ENCODE measurements at regions not wholly inside any gene's neighbourhood (a gene's known extent, or its start where the extent isn't known, plus 50 kb on each side); places are given as distances from the start of the nearest gene placed in this dataset.

DNA sequence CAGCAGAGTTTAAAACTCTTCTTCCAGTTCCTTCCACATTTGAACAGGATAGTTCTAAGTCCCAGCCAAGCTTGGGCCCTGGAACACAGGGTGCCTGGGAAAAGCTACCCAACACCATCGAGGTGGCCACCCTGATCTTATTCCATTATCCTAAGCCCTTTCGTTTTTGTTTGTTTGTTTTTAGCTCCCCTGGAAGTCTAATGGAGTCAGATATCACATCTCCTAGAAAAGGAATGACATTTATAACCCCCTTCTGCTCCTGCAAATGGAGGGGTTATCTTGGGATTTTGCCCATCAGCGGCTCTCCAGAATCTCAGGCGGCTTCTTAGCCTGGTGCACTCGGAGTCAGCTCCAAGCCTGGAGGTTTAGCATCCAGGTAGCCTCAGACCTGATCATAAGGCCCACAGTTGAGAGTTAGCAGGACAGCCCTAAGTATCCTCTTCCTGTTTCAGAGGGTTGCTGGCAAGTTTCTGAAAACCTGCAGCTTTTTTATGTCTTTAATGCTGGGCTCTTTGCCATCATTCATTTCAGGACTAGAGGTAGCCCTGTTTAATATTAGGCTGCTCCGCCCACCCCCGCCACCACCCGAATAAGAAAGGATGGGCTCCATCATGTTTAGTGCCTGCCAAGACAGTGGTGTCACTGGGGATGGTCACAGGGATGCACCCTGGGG is 230.0 kb upstream of the LNX1 start:
- Histone ChIP-seq H3K36me3 (ENCODE audit: control insufficient read depth, insufficient read depth, low read length) (no peaks in the 10 kb centered on the region), H3K27me3 (ENCODE audit: control insufficient read depth, insufficient read depth, low read length) (no peaks in the 10 kb centered on the region), H3K4me3 (ENCODE audit: low read depth, low read length) (no peak overlapping the region)
- TF ChIP-seq CTCF (IDR thresholded peaks at IDR 0.05; ENCODE audit: insufficient read depth, low read length, poor library complexity, severe bottlenecking) = no peak
- no peak for DNase-seq (ENCODE audit: low read depth)

GRCh38 chr4:53818104-53818503 is 226.8 kb upstream of the LNX1 start:
- H3K36me3 ChIP-seq (ENCODE audit: control insufficient read depth, insufficient read depth, low read length) = no peaks in the 10 kb centered on the region
- DNase-seq (ENCODE audit: low read depth) = no peak
- TF ChIP-seq CTCF (IDR thresholded peaks at IDR 0.05; ENCODE audit: insufficient read depth, low read length, poor library complexity, severe bottlenecking) = no peak
- H3K4me3 ChIP-seq (ENCODE audit: low read depth, low read length) = no peak overlapping the region
- H3K27me3 ChIP-seq (ENCODE audit: control insufficient read depth, insufficient read depth, low read length) = no peaks in the 10 kb centered on the region

GRCh38 chr4:53816561-53816960 is 225.3 kb upstream of the LNX1 start:
- DNase-seq (ENCODE audit: low read depth) = no peak
- TF ChIP-seq CTCF (IDR thresholded peaks at IDR 0.05; ENCODE audit: insufficient read depth, low read length, poor library complexity, severe bottlenecking) = no peak

DNA sequence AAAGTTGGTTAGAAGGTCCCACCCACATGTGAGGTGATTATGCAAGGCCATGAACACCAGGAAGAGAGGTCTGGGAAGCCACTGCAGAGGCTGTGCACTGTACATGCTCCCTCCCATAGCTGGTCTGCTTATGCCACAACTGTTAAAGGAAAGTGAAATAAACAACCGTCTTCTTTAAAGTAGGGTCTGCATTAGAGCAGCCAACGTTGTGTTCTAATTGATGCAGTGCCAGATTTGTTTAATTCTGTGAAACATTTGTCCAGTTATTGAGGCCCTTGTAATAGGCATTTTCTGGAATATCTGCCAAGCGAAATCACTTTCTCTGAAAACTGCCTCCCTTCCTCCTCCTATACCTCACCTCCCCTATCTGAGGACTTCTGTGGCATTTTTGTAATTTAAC is 224.0 kb upstream of the LNX1 start:
- no peak overlapping the region for H3K4me3 ChIP-seq (ENCODE audit: low read depth, low read length)
- H3K27me3 ChIP-seq (ENCODE audit: control insufficient read depth, insufficient read depth, low read length) = no peaks in the 10 kb centered on the region
- H3K36me3 ChIP-seq (ENCODE audit: control insufficient read depth, insufficient read depth, low read length) = no peaks in the 10 kb centered on the region
- no peak for DNase-seq (ENCODE audit: low read depth)
- no peak for TF ChIP-seq CTCF (IDR thresholded peaks at IDR 0.05; ENCODE audit: insufficient read depth, low read length, poor library complexity, severe bottlenecking)

More at GRCh38 chr4:53816561-53816960, 225.3 kb upstream of the LNX1 start:
- Histone ChIP-seq H3K4me3 (ENCODE audit: low read depth, low read length) (no peak overlapping the region), H3K36me3 (ENCODE audit: control insufficient read depth, insufficient read depth, low read length) (no peaks in the 10 kb centered on the region), H3K27me3 (ENCODE audit: control insufficient read depth, insufficient read depth, low read length) (no peaks in the 10 kb centered on the region)

DNA sequence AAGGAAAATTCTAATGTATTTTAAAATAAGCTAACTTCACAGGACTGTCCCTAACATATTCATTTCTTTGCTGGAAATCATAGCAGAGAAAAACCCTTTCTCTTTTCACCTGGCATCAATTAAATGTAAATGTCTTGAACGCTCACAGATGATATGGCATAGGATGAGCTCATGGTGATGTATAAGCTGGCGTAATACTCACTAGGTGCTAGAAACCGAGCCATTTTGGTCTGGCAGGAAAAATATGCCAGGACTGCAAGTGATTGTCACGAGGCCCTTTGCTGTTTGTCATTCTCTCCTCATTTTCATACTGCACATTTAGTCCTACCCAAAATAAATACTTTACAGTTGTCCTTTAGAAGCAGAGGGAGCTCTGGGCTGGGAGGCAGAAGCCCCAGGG is 222.7 kb upstream of the LNX1 start:
- DNase-seq (ENCODE audit: low read depth) = no peak
- Histone ChIP-seq H3K4me3 (ENCODE audit: low read depth, low read length) (no peak overlapping the region), H3K36me3 (ENCODE audit: control insufficient read depth, insufficient read depth, low read length) (no peaks in the 10 kb centered on the region), H3K27me3 (ENCODE audit: control insufficient read depth, insufficient read depth, low read length) (no peaks in the 10 kb centered on the region)
- TF ChIP-seq CTCF (IDR thresholded peaks at IDR 0.05; ENCODE audit: insufficient read depth, low read length, poor library complexity, severe bottlenecking) = no peak

- no peak overlapping the region for H3K4me3 ChIP-seq (ENCODE audit: low read depth, low read length)
- no peaks in the 10 kb centered on the region for H3K27me3 ChIP-seq (ENCODE audit: control insufficient read depth, insufficient read depth, low read length)
- no peaks in the 10 kb centered on the region for H3K36me3 ChIP-seq (ENCODE audit: control insufficient read depth, insufficient read depth, low read length)
- TF ChIP-seq CTCF (IDR thresholded peaks at IDR 0.05; ENCODE audit: insufficient read depth, low read length, poor library complexity, severe bottlenecking) = no peak
- DNase-seq (ENCODE audit: low read depth) = no peak
Observed at GRCh38 chr4:53810643-53811042, 219.4 kb upstream of the LNX1 start.
